Spinal cord (tissue), 9 donors: ENCODE measurements at regions not wholly inside any gene's neighbourhood (a gene's known extent, or its start where the extent isn't known, plus 50 kb on each side); places are given as distances from the start of the nearest gene placed in this dataset.
A peak's percentile ranks its signal among the peaks of the same experiment; 100 is the strongest.

Experiments
- DNase-seq, 6 donors: peaks; one replicate each; pipeline versions ENCODE4 v3.0.0 to v3.0.0-alpha.2; 2013 to 2015; ENCODE audit warnings: low spot score in 6 of 6, low read depth in 4 of 6
- H3K27ac ChIP-seq: one replicate; pipeline ENCODE4 v1.5.1; 2013; ENCODE audit warnings: low read depth, low read length, control low read depth
- H3K27me3 ChIP-seq: one replicate; pipeline ENCODE4 v1.6.1; 2013; ENCODE audit warnings: low read length; ENCODE audit not compliant: control insufficient read depth, insufficient read depth
- H3K36me3 ChIP-seq: one replicate; pipeline ENCODE4 v1.6.1; 2013; ENCODE audit warnings: low read length; ENCODE audit not compliant: control insufficient read depth, insufficient read depth
- H3K4me1 ChIP-seq: one replicate; pipeline ENCODE4 v1.6.1; 2013; ENCODE audit warnings: low read length; ENCODE audit not compliant: control insufficient read depth, insufficient read depth
- H3K4me3 ChIP-seq: one replicate; pipeline ENCODE4 v1.5.1; 2013; ENCODE audit warnings: low read depth, low read length, control low read depth
- H3K9me3 ChIP-seq: one replicate; pipeline ENCODE4 v1.6.1; 2013; ENCODE audit warnings: low read length; ENCODE audit not compliant: control insufficient read depth, insufficient read depth
- WGBS: methylation state at CpG from one replicate; pipeline ENCODE4 v1.1.5; 2013; ENCODE audit warnings: missing lambda C conversion rate; ENCODE audit not compliant: insufficient coverage; 5-methylcytosine and 5-hydroxymethylcytosine counted together
- donor health status: healthy.

- no peaks in the 10 kb centered on the region for H3K27me3 ChIP-seq
- WGBS, result 94% methylated on average over 2 of the region's 4 CpGs
These were observed 312.4 kb upstream of the NEBL start for GRCh38 chr10:21209495-21209894.

GRCh38 chr10:21208666-21209316 lies 311.7 kb upstream of the NEBL start:
- WGBS, result 44% methylated on average over 1 of the region's 7 CpGs
- Histone ChIP-seq H3K27me3 (no peaks in the 10 kb centered on the region), H3K4me3 (no peak overlapping the region), H3K9me3 (no peaks in the 10 kb centered on the region), H3K4me1 (no peaks in the 10 kb centered on the region), H3K27ac (no peak overlapping the region), H3K36me3 (no peaks in the 10 kb centered on the region)
- no peak for DNase-seq

More at GRCh38 chr10:21209495-21209894, 312.4 kb upstream of the NEBL start:
- H3K4me1 ChIP-seq, result no peaks in the 10 kb centered on the region
- no peak for DNase-seq
- no peaks in the 10 kb centered on the region for H3K9me3 ChIP-seq
- H3K4me3 ChIP-seq, result no peak overlapping the region
- H3K27ac ChIP-seq, result no peak overlapping the region
- H3K36me3 ChIP-seq, result no peaks in the 10 kb centered on the region

GRCh38 chr10:21207852-21208646 lies 310.9 kb upstream of the NEBL start:
- Histone ChIP-seq H3K27ac (no peak overlapping the region), H3K4me1 (no peaks in the 10 kb centered on the region), H3K36me3 (no peaks in the 10 kb centered on the region), H3K4me3 (no peak overlapping the region), H3K27me3 (no peaks in the 10 kb centered on the region), H3K9me3 (no peaks in the 10 kb centered on the region)
- WGBS, result 100% methylated on average over 3 of the region's 4 CpGs
- DNase-seq, result no peak

GRCh38 chr10:21205328-21205727 lies 308.2 kb upstream of the NEBL start:
- Histone ChIP-seq H3K9me3 (no peaks in the 10 kb centered on the region), H3K27me3 (no peaks in the 10 kb centered on the region), H3K4me1 (no peaks in the 10 kb centered on the region), H3K27ac (no peak overlapping the region), H3K4me3 (no peak overlapping the region), H3K36me3 (no peaks in the 10 kb centered on the region)
- no peak for DNase-seq

GRCh38 chr10:21203473-21204107 lies 306.5 kb upstream of the NEBL start:
- Histone ChIP-seq H3K4me1 (no peaks in the 10 kb centered on the region), H3K9me3 (no peaks in the 10 kb centered on the region), H3K4me3 (no peak overlapping the region), H3K27me3 (no peaks in the 10 kb centered on the region), H3K36me3 (no peaks in the 10 kb centered on the region), H3K27ac (no peak overlapping the region)
- WGBS, result 68% methylated on average over 7 of the region's 10 CpGs
- DNase-seq, result no peak

- no peak overlapping the region for H3K27ac ChIP-seq
- H3K4me1 ChIP-seq, result no peaks in the 10 kb centered on the region
- H3K27me3 ChIP-seq, result no peaks in the 10 kb centered on the region
- no CpG with 5 or more reads among the region's 5 CpGs for WGBS
- H3K9me3 ChIP-seq, result peaks cover 1% of the 10 kb centered on the region
- no peaks in the 10 kb centered on the region for H3K36me3 ChIP-seq
- peak in 1 of 6 donors; percentile 30 for DNase-seq
- no peak overlapping the region for H3K4me3 ChIP-seq
These were observed 305.8 kb upstream of the NEBL start for GRCh38 chr10:21202776-21203462.

- H3K9me3 ChIP-seq, result peaks cover 2% of the 10 kb centered on the region
- H3K27me3 ChIP-seq, result no peaks in the 10 kb centered on the region
- no peaks in the 10 kb centered on the region for H3K4me1 ChIP-seq
- no peaks in the 10 kb centered on the region for H3K36me3 ChIP-seq
- H3K4me3 ChIP-seq, result no peak overlapping the region
- H3K27ac ChIP-seq, result no peak overlapping the region
- DNase-seq, result no peak
These were observed 302.4 kb upstream of the NEBL start for GRCh38 chr10:21199501-21199900.

GRCh38 chr10:21197838-21198237 lies 300.7 kb upstream of the NEBL start:
- no peak overlapping the region for H3K4me3 ChIP-seq
- DNase-seq, result no peak
- H3K27me3 ChIP-seq, result no peaks in the 10 kb centered on the region
- peaks cover 2% of the 10 kb centered on the region for H3K9me3 ChIP-seq
- no peaks in the 10 kb centered on the region for H3K36me3 ChIP-seq
- WGBS, result 100% methylated on average over 3 of the region's 3 CpGs
- no peak overlapping the region for H3K27ac ChIP-seq
- H3K4me1 ChIP-seq, result no peaks in the 10 kb centered on the region

GRCh38 chr10:21196822-21197395 lies 299.8 kb upstream of the NEBL start:
- H3K36me3 ChIP-seq, result no peaks in the 10 kb centered on the region

More at GRCh38 chr10:21196822-21197395, 299.8 kb upstream of the NEBL start:
- DNase-seq, result peak in 1 of 6 donors; percentile 93
- no peak overlapping the region for H3K27ac ChIP-seq
- H3K4me1 ChIP-seq, result no peaks in the 10 kb centered on the region
- no peak overlapping the region for H3K4me3 ChIP-seq
- peaks cover 2% of the 10 kb centered on the region for H3K9me3 ChIP-seq
- 100% methylated on average over 2 of the region's 5 CpGs for WGBS
- H3K27me3 ChIP-seq, result no peaks in the 10 kb centered on the region
